ENCODE measurements at regions not wholly inside any gene's neighbourhood (a gene's known extent, or its start where the extent isn't known, plus 50 kb on each side); places are given as distances from the start of the nearest gene placed in this dataset.

DNA sequence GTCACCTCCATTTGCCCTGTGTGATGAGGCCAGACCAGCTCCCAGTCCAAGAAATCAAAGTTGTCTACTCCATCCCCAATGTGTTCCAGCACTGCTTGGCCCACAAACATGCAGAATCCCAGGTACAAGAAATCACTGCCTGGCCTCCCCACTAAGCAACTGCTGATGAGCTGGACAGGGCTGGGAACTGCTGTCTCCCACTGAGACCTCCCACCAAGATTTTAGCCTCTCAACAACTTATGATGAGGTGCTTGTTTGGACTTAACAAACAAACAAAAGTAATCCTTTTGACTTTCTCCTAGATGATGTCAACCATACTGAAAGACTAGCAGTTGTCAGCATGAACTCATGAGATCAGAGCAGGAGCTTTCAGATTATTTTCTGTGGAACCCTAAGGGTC, 260.1 kb upstream of the UBE2E2 start:
- H3K4me2 ChIP-seq (ENCODE audit: low read length): no peak overlapping the region
- no peaks in the 10 kb centered on the region for H3K27me3 ChIP-seq (ENCODE audit: control insufficient read depth, insufficient read depth, low read length)
- no peaks in the 10 kb centered on the region for H3K79me2 ChIP-seq
- no peak overlapping the region for H3K9ac ChIP-seq
- no peaks in the 10 kb centered on the region for H3K36me3 ChIP-seq (ENCODE audit: control insufficient read depth, insufficient read depth, low read length)
- H3K27ac ChIP-seq: no peak overlapping the region
- H3K4me1 ChIP-seq: no peaks in the 10 kb centered on the region
- no peak overlapping the region for H3K4me3 ChIP-seq (ENCODE audit: low read depth, low read length)
- no peaks in the 10 kb centered on the region for H3K9me3 ChIP-seq (ENCODE audit: control insufficient read depth, low read length)
- H2AFZ ChIP-seq: no peak overlapping the region
- TF ChIP-seq, protein P1, sequence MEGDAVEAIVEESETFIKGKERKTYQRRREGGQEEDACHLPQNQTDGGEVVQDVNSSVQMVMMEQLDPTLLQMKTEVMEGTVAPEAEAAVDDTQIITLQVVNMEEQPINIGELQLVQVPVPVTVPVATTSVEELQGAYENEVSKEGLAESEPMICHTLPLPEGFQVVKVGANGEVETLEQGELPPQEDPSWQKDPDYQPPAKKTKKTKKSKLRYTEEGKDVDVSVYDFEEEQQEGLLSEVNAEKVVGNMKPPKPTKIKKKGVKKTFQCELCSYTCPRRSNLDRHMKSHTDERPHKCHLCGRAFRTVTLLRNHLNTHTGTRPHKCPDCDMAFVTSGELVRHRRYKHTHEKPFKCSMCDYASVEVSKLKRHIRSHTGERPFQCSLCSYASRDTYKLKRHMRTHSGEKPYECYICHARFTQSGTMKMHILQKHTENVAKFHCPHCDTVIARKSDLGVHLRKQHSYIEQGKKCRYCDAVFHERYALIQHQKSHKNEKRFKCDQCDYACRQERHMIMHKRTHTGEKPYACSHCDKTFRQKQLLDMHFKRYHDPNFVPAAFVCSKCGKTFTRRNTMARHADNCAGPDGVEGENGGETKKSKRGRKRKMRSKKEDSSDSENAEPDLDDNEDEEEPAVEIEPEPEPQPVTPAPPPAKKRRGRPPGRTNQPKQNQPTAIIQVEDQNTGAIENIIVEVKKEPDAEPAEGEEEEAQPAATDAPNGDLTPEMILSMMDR (IDR thresholded peaks at IDR 0.05): no peak

- TF ChIP-seq, protein P1 (IDR thresholded peaks at IDR 0.05): no peak
- no peak overlapping the region for H3K27ac ChIP-seq
- no peaks in the 10 kb centered on the region for H3K36me3 ChIP-seq (ENCODE audit: control insufficient read depth, insufficient read depth, low read length)
- H3K27me3 ChIP-seq (ENCODE audit: control insufficient read depth, insufficient read depth, low read length): no peaks in the 10 kb centered on the region
- H2AFZ ChIP-seq: no peak overlapping the region
- no peak overlapping the region for H3K9ac ChIP-seq
- H3K79me2 ChIP-seq: no peaks in the 10 kb centered on the region
- H3K4me3 ChIP-seq (ENCODE audit: low read depth, low read length): no peak overlapping the region
- H3K9me3 ChIP-seq (ENCODE audit: control insufficient read depth, low read length): no peaks in the 10 kb centered on the region
- no peaks in the 10 kb centered on the region for H3K4me1 ChIP-seq
- H3K4me2 ChIP-seq (ENCODE audit: low read length): no peak overlapping the region
Measured at GRCh38 chr3:22947851-22948250, 255.3 kb upstream of the UBE2E2 start.

GRCh38 chr3:22951910-22952309, 251.2 kb upstream of the UBE2E2 start:
- no peak overlapping the region for H2AFZ ChIP-seq
- H3K4me1 ChIP-seq: no peaks in the 10 kb centered on the region

GRCh38 chr3:22952860-22953259, 250.3 kb upstream of the UBE2E2 start:
- Histone ChIP-seq H3K79me2 (no peaks in the 10 kb centered on the region), H3K4me2 (ENCODE audit: low read length) (no peak overlapping the region), H3K27me3 (ENCODE audit: control insufficient read depth, insufficient read depth, low read length) (no peaks in the 10 kb centered on the region), H3K4me3 (ENCODE audit: low read depth, low read length) (no peak overlapping the region), H2AFZ (no peak overlapping the region), H3K4me1 (no peaks in the 10 kb centered on the region), H3K9me3 (ENCODE audit: control insufficient read depth, low read length) (no peaks in the 10 kb centered on the region), H3K9ac (no peak overlapping the region), H3K36me3 (ENCODE audit: control insufficient read depth, insufficient read depth, low read length) (no peaks in the 10 kb centered on the region), H3K27ac (no peak overlapping the region)
- TF ChIP-seq, protein P1 (IDR thresholded peaks at IDR 0.05): no peak

More at GRCh38 chr3:22951910-22952309, 251.2 kb upstream of the UBE2E2 start:
- Histone ChIP-seq H3K27ac (no peak overlapping the region), H3K4me2 (ENCODE audit: low read length) (no peak overlapping the region), H3K79me2 (no peaks in the 10 kb centered on the region), H3K9ac (no peak overlapping the region), H3K36me3 (ENCODE audit: control insufficient read depth, insufficient read depth, low read length) (no peaks in the 10 kb centered on the region), H3K9me3 (ENCODE audit: control insufficient read depth, low read length) (no peaks in the 10 kb centered on the region), H3K4me3 (ENCODE audit: low read depth, low read length) (no peak overlapping the region), H3K27me3 (ENCODE audit: control insufficient read depth, insufficient read depth, low read length) (no peaks in the 10 kb centered on the region)
- TF ChIP-seq, protein P1 (IDR thresholded peaks at IDR 0.05): no peak

DNA sequence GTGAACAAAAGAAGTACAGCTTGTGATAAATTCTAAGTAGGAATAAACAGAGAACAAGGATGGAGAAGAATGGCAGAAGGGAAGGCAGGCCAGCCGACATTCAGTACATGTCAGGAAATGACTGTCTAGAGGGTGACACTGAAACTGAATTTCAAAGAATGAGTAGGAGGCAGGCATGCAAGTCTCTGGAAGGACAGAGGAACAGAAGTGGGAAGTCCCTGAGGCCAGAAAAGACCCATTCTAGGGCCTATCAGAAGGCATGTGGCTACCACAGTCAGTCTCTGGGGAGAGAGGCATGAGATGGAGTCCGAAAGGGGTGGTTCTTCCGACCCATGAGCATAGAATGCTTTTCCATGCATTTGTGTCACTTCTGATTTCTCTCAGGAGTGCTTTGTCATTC, 243.5 kb upstream of the UBE2E2 start:
- Histone ChIP-seq H3K27ac (no peak overlapping the region), H3K79me2 (no peaks in the 10 kb centered on the region), H3K27me3 (ENCODE audit: control insufficient read depth, insufficient read depth, low read length) (no peaks in the 10 kb centered on the region), H3K4me1 (no peaks in the 10 kb centered on the region), H3K9ac (no peak overlapping the region), H3K36me3 (ENCODE audit: control insufficient read depth, insufficient read depth, low read length) (no peaks in the 10 kb centered on the region), H3K9me3 (ENCODE audit: control insufficient read depth, low read length) (no peaks in the 10 kb centered on the region), H2AFZ (no peak overlapping the region), H3K4me2 (ENCODE audit: low read length) (no peak overlapping the region), H3K4me3 (ENCODE audit: low read depth, low read length) (no peak overlapping the region)
- TF ChIP-seq, protein P1 (IDR thresholded peaks at IDR 0.05): no peak

All from parathyroid adenoma (tissue), 2 donors.